B cell (primary cell): ENCODE measurements at regions not wholly inside any gene's neighbourhood (a gene's known extent, or its start where the extent isn't known, plus 50 kb on each side); places are given as distances from the start of the nearest gene placed in this dataset.

ENCODE experiments used
- EZH2 ChIP-seq: IDR thresholded peaks from 2 replicates; pipeline ENCODE4 v1.6.1; 2012; ENCODE audit warnings: borderline replicate concordance, low read depth, mild to moderate bottlenecking, moderate library complexity, low read length; ENCODE audit not compliant: insufficient read depth, poor library complexity, severe bottlenecking
- TF ChIP-seq, protein P1 (sequence below): fragments of 200-600 bp; IDR thresholded peaks from one replicate; pipeline ENCODE4 v1.8.0; 2022; ENCODE audit warnings: antibody characterized with exemption, mild to moderate bottlenecking

DNA sequence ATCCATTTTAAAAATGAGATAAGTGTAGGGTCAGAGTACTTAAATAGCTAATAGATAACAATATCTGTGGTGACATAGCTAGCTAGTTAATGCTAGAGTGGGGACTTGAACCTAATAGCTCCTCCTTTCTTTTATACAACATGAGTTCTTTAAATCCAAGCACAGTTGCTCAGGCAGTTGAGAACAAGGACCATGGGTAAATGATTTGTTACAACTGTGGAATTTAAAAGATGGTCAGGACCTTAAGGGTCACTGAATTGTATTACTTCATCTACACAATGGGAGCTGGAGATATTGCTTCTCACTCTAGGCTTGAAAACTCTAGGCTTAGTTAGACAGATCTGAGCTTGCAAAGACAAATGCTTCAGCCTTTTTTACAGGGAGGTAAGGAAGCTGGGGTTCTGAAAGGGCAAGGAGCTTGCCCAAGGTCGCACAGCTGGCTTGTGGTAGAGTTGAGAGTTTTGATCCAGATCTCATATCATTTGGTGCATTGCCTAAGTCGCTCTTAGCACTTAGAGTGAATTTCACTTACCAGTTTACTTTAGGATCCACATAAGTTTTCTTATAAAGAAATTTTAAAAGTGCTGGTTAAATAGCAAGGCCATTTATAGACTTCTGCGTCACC lies 90.2 kb downstream of the EDEM1 start:
- TF ChIP-seq, protein P1, sequence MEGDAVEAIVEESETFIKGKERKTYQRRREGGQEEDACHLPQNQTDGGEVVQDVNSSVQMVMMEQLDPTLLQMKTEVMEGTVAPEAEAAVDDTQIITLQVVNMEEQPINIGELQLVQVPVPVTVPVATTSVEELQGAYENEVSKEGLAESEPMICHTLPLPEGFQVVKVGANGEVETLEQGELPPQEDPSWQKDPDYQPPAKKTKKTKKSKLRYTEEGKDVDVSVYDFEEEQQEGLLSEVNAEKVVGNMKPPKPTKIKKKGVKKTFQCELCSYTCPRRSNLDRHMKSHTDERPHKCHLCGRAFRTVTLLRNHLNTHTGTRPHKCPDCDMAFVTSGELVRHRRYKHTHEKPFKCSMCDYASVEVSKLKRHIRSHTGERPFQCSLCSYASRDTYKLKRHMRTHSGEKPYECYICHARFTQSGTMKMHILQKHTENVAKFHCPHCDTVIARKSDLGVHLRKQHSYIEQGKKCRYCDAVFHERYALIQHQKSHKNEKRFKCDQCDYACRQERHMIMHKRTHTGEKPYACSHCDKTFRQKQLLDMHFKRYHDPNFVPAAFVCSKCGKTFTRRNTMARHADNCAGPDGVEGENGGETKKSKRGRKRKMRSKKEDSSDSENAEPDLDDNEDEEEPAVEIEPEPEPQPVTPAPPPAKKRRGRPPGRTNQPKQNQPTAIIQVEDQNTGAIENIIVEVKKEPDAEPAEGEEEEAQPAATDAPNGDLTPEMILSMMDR = no peak
- TF ChIP-seq EZH2 = no peak
